Left lung (tissue), 4 donors: ENCODE measurements at regions not wholly inside any gene's neighbourhood (a gene's known extent, or its start where the extent isn't known, plus 50 kb on each side); places are given as distances from the start of the nearest gene placed in this dataset.

ENCODE experiments used
- ATAC-seq: fragments of 200-7000 bp; cut with Tn5 transposase; one replicate; pipeline ENCODE4 v1.9.1; 2020; ENCODE audit warnings: moderate library complexity
- DNase-seq, 4 donors: peaks; one replicate each; pipeline ENCODE4 v3.0.0-alpha.2; 2013 to 2020
- H3K27ac ChIP-seq, 2 donors: fragments of 200-600 bp; sonication (generic) in 1 of 2; one replicate each; pipeline versions ENCODE4 v1.5.0 to v1.8.0; 2020 to 2021
- H3K27me3 ChIP-seq, 2 donors: fragments of 200-600 bp; sonication (generic) in 1 of 2; one replicate each; pipeline versions ENCODE4 v1.5.0 to v1.8.0; 2020 to 2021
- H3K36me3 ChIP-seq, 2 donors: fragments of 200-600 bp; sonication (generic) in 1 of 2; one replicate each; pipeline versions ENCODE4 v1.5.0 to v1.8.0; 2020 to 2021
- H3K4me1 ChIP-seq, 2 donors: fragments of 200-600 bp; one replicate each; pipeline ENCODE4 v1.8.0; 2021
- H3K4me3 ChIP-seq, 2 donors: fragments of 200-600 bp; sonication (generic) in 1 of 2; one replicate each; pipeline versions ENCODE4 v1.5.0 to v1.8.0; 2020 to 2021; ENCODE audit warnings: mild to moderate bottlenecking in 1 of 2
- H3K9me3 ChIP-seq, 2 donors: fragments of 200-600 bp; sonication (generic) in 1 of 2; one replicate each; pipeline versions ENCODE4 v1.5.0 to v1.8.0; 2020 to 2021
- CTCF ChIP-seq, 2 donors: fragments of 200-600 bp; sonication (generic) in 1 of 2; IDR thresholded peaks; one replicate each; pipeline versions ENCODE4 v1.5.0 to v1.8.0; 2021; ENCODE audit warnings: antibody characterized with exemption in 2 of 2
- intact Hi-C, 2 donors: fragments of 100-400 bp; cut with DNase I; formaldehyde crosslinking; loops; one replicate each; pipeline versions ENCODE4 v1.11.2 to v1.14.2; 2022
- donor health status: DM: no; HTN: yes; CAD: no.
- donor health status: DM: no; HTN: no; CAD: no.

DNA sequence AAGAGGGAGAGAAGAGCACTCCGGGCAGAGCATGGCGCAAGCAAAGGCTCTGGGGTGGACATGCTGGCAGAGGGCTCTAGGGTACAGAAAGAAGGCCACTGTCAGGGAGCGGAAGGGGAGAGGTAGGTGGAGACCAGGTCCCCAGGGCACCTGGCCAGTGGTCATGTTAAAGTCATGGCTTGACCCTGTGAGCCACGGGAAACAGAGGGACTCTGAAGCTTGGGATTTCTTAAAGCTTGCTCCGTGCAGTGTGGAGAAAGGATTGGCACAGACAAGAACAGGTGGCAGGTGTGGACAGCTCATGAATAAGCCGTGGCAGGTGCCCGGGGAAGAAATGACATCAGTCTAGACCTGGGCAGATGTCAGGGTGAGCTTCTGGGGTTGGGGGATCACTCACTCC, 413.8 kb downstream of the BCL11B start:
- H3K27ac ChIP-seq = no peak overlapping the region
- no peak for DNase-seq
- H3K4me3 ChIP-seq = no peak overlapping the region
- intact Hi-C loops = no loop called here
- peaks cover 0 to 27% of the 10 kb centered on the region in 2 donors for H3K27me3 ChIP-seq
- ATAC-seq = no peak
- no peaks in the 10 kb centered on the region for H3K4me1 ChIP-seq
- TF ChIP-seq CTCF (IDR thresholded peaks at IDR 0.05) = no peak
- no peaks in the 10 kb centered on the region for H3K36me3 ChIP-seq
- no peaks in the 10 kb centered on the region for H3K9me3 ChIP-seq

DNA sequence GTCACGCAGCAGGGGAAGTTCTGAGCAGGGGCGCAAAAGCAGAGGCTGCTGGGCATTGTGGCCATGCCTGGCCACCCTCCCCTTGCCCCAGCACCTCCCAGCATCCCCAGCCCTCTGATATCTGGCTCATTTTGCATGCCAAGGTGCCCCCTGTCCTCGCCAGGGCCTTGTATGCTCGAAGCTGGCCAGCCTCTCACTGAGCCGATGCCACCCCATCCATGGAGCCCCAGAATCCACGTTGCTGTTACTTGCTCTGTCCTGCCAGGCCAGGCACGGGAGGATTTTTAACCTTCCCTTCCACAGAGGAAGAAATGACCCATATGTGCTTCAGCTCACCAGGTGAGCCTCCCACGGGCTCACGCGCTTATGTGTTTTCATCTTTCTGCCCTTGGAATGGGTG, 413.4 kb downstream of the BCL11B start:
- no peak overlapping the region for H3K27ac ChIP-seq
- peaks cover 0 to 23% of the 10 kb centered on the region in 2 donors for H3K27me3 ChIP-seq
- no peaks in the 10 kb centered on the region for H3K9me3 ChIP-seq
- no peak overlapping the region for H3K4me3 ChIP-seq
- H3K36me3 ChIP-seq = no peaks in the 10 kb centered on the region
- intact Hi-C loops = no loop called here
- TF ChIP-seq CTCF (IDR thresholded peaks at IDR 0.05) = no peak
- ATAC-seq (no peak), DNase-seq (no peak)
- H3K4me1 ChIP-seq = no peaks in the 10 kb centered on the region

DNA sequence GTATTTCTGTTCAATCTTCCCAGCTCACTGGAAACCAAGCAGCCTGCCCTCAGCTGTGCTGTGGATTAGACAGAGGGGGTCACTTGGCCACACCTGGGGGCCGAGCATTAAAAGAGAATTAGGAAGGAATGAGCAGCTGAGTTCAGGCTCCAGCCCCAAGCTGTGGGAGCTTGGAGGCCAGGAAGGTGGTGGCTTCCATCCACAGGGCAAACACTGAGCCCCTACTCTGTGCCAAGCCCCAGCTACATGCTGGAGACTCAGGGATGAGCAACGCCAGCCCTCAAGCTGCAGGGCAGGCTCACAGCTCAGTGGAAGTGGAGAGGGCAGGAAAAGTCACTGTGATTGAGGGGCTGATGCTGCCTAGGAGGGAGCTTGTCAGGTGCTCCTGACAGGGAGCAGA, 412.7 kb downstream of the BCL11B start:
- no peak for ATAC-seq
- H3K4me1 ChIP-seq = no peaks in the 10 kb centered on the region
- peaks cover 0 to 16% of the 10 kb centered on the region in 2 donors for H3K27me3 ChIP-seq
- intact Hi-C loops = no loop called here
- TF ChIP-seq CTCF (IDR thresholded peaks at IDR 0.05) = no peak
- no peaks in the 10 kb centered on the region for H3K9me3 ChIP-seq
- no peak overlapping the region for H3K4me3 ChIP-seq
- H3K27ac ChIP-seq = no peak overlapping the region
- no peaks in the 10 kb centered on the region for H3K36me3 ChIP-seq
- no peak for DNase-seq

DNA sequence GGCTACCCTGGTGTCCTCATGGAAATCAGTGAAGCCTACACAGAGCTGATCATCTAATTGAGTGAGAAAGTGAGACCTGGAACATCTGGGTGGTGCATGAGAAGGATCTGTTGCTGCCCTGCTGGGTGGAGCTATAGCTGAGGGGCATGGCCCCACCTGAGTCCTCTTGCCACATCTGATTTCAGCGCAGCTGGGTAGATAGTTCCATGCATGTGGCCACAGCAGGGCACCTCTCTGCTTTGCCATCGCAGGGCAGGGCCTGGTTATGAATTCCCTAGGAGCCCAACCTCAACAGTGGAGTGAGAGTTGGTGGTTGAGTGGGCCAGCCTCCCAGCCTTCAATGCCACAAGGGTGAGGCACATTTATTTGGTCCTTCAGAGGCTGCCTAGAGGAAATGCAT, 407.8 kb downstream of the BCL11B start:
- Histone ChIP-seq H3K36me3 (no peaks in the 10 kb centered on the region), H3K27me3 (peaks cover 0 to 4% of the 10 kb centered on the region in 2 donors), H3K4me3 (no peak overlapping the region), H3K27ac (no peak overlapping the region), H3K4me1 (no peaks in the 10 kb centered on the region), H3K9me3 (no peaks in the 10 kb centered on the region)
- intact Hi-C loops = no loop called here
- DNase-seq = no peak
- no peak for TF ChIP-seq CTCF (IDR thresholded peaks at IDR 0.05)
- no peak for ATAC-seq

DNA sequence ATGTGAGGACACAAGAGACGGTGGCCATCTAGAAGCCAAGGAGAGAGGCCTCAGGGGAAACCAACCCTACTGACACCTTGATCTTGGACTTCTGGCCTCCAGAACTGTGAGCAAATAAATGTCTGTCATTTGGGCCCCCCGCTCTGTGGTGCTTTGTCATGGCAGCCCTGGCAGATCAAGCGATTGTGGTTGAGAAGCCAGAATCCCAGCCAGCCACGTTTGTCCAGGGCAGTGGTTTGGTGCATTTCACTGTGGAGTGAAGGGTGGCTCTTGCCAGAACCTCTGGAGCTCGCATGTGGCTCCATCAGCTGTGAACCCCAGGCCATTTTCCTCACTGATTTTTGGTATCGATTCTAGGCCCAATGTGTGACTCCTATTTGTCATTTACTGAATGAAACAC, 404.9 kb downstream of the BCL11B start:
- no peaks in the 10 kb centered on the region for H3K9me3 ChIP-seq
- H3K27me3 ChIP-seq = no peaks in the 10 kb centered on the region
- H3K27ac ChIP-seq = no peak overlapping the region
- H3K36me3 ChIP-seq = no peaks in the 10 kb centered on the region
- H3K4me1 ChIP-seq = no peaks in the 10 kb centered on the region
- DNase-seq (no peak), ATAC-seq (no peak)
- no peak for TF ChIP-seq CTCF (IDR thresholded peaks at IDR 0.05)
- H3K4me3 ChIP-seq = no peak overlapping the region
- intact Hi-C loops = no loop called here
